ENCODE measurements at regions not wholly inside any gene's neighbourhood (a gene's known extent, or its start where the extent isn't known, plus 50 kb on each side); places are given as distances from the start of the nearest gene placed in this dataset.

- Mint-ChIP-seq H3K27me3 (peaks cover 13% of the 10 kb centered on the region), H3K4me3 (no peak overlapping the region), H3K9me3 (peaks cover 6% of the 10 kb centered on the region), H3K27ac (no peak overlapping the region), H3K4me1 (no peaks in the 10 kb centered on the region), H3K36me3 (no peaks in the 10 kb centered on the region)
- no peak for ATAC-seq (ENCODE audit: low read depth)
- no peak for DNase-seq (ENCODE audit: low spot score in 2 of 2)
Observed at GRCh38 chr1:30198451-30198760, 525.0 kb downstream of the MATN1 start.

- ATAC-seq (ENCODE audit: low read depth) (no peak), DNase-seq (ENCODE audit: low spot score in 2 of 2) (no peak)
- H3K36me3 Mint-ChIP-seq, result no peaks in the 10 kb centered on the region
- no peak overlapping the region for H3K4me3 Mint-ChIP-seq
- peaks cover 9% of the 10 kb centered on the region for H3K9me3 Mint-ChIP-seq
- no peaks in the 10 kb centered on the region for H3K4me1 Mint-ChIP-seq
- H3K27ac Mint-ChIP-seq, result no peak overlapping the region
- H3K27me3 Mint-ChIP-seq, result peaks cover 13% of the 10 kb centered on the region
Observed at GRCh38 chr1:30197639-30198450, 525.5 kb downstream of the MATN1 start.

- no peak overlapping the region for H3K27ac Mint-ChIP-seq
- ATAC-seq (ENCODE audit: low read depth) (no peak), DNase-seq (ENCODE audit: low spot score in 2 of 2) (no peak)
- H3K4me3 Mint-ChIP-seq, result no peak overlapping the region
- no peaks in the 10 kb centered on the region for H3K36me3 Mint-ChIP-seq
- peaks cover 13% of the 10 kb centered on the region for H3K27me3 Mint-ChIP-seq
- H3K4me1 Mint-ChIP-seq, result no peaks in the 10 kb centered on the region
- peaks cover 9% of the 10 kb centered on the region for H3K9me3 Mint-ChIP-seq
Observed at GRCh38 chr1:30196872-30197638, 526.3 kb downstream of the MATN1 start.

- Mint-ChIP-seq H3K4me1 (no peaks in the 10 kb centered on the region), H3K27me3 (peaks cover 13% of the 10 kb centered on the region), H3K27ac (no peak overlapping the region), H3K9me3 (peaks cover 9% of the 10 kb centered on the region), H3K4me3 (no peak overlapping the region), H3K36me3 (no peaks in the 10 kb centered on the region)
- ATAC-seq (ENCODE audit: low read depth) (no peak), DNase-seq (ENCODE audit: low spot score in 2 of 2) (no peak)
Observed at GRCh38 chr1:30196457-30196856, 526.9 kb downstream of the MATN1 start.

- ATAC-seq (ENCODE audit: low read depth) (no peak), DNase-seq (ENCODE audit: low spot score in 2 of 2) (no peak)
- Mint-ChIP-seq H3K36me3 (no peaks in the 10 kb centered on the region), H3K4me1 (no peaks in the 10 kb centered on the region), H3K9me3 (peaks cover 9% of the 10 kb centered on the region), H3K4me3 (no peak overlapping the region), H3K27me3 (peaks cover 13% of the 10 kb centered on the region), H3K27ac (no peak overlapping the region)
Observed at GRCh38 chr1:30195424-30196134, 527.8 kb downstream of the MATN1 start.

GRCh38 chr1:30194741-30195423 lies 528.5 kb downstream of the MATN1 start:
- H3K4me3 Mint-ChIP-seq, result no peak overlapping the region
- peaks cover 9% of the 10 kb centered on the region for H3K9me3 Mint-ChIP-seq
- H3K27ac Mint-ChIP-seq, result no peak overlapping the region
- H3K27me3 Mint-ChIP-seq, result peaks cover 14% of the 10 kb centered on the region
- H3K36me3 Mint-ChIP-seq, result no peaks in the 10 kb centered on the region
- no peak for DNase-seq (ENCODE audit: low spot score in 2 of 2)
- H3K4me1 Mint-ChIP-seq, result no peaks in the 10 kb centered on the region
- ATAC-seq (ENCODE audit: low read depth), result no peak

GRCh38 chr1:30194046-30194619 lies 529.3 kb downstream of the MATN1 start:
- Mint-ChIP-seq H3K4me1 (no peaks in the 10 kb centered on the region), H3K36me3 (no peaks in the 10 kb centered on the region)
- ATAC-seq (ENCODE audit: low read depth), result no peak

GRCh38 chr1:30192969-30193630 lies 530.3 kb downstream of the MATN1 start:
- Mint-ChIP-seq H3K36me3 (no peaks in the 10 kb centered on the region), H3K4me3 (no peak overlapping the region), H3K4me1 (no peaks in the 10 kb centered on the region), H3K9me3 (peaks cover 8% of the 10 kb centered on the region), H3K27me3 (peaks cover 24% of the 10 kb centered on the region), H3K27ac (no peak overlapping the region)
- ATAC-seq (ENCODE audit: low read depth) (no peak), DNase-seq (ENCODE audit: low spot score in 2 of 2) (no peak)

More at GRCh38 chr1:30194046-30194619, 529.3 kb downstream of the MATN1 start:
- H3K4me3 Mint-ChIP-seq, result no peak overlapping the region
- no peak overlapping the region for H3K27ac Mint-ChIP-seq
- peaks cover 19% of the 10 kb centered on the region for H3K27me3 Mint-ChIP-seq
- DNase-seq (ENCODE audit: low spot score in 2 of 2), result no peak
- H3K9me3 Mint-ChIP-seq, result peaks cover 9% of the 10 kb centered on the region

- Mint-ChIP-seq H3K9me3 (peaks cover 3% of the 10 kb centered on the region), H3K36me3 (no peaks in the 10 kb centered on the region), H3K27ac (no peak overlapping the region), H3K4me3 (no peak overlapping the region), H3K27me3 (peaks cover 16% of the 10 kb centered on the region), H3K4me1 (no peaks in the 10 kb centered on the region)
- ATAC-seq (ENCODE audit: low read depth), result no peak
- no peak for DNase-seq (ENCODE audit: low spot score in 2 of 2)
Observed at GRCh38 chr1:30191154-30191702, 532.2 kb downstream of the MATN1 start.

- H3K27ac Mint-ChIP-seq, result no peak overlapping the region
- DNase-seq (ENCODE audit: low spot score in 2 of 2) (no peak), ATAC-seq (ENCODE audit: low read depth) (no peak)
- H3K9me3 Mint-ChIP-seq, result peaks cover 3% of the 10 kb centered on the region
- no peak overlapping the region for H3K4me3 Mint-ChIP-seq
- no peaks in the 10 kb centered on the region for H3K4me1 Mint-ChIP-seq
- peaks cover 16% of the 10 kb centered on the region for H3K27me3 Mint-ChIP-seq
- H3K36me3 Mint-ChIP-seq, result no peaks in the 10 kb centered on the region
Observed at GRCh38 chr1:30190511-30191153, 532.8 kb downstream of the MATN1 start.

GRCh38 chr1:30189818-30190500 lies 533.4 kb downstream of the MATN1 start:
- no peak overlapping the region for H3K4me3 Mint-ChIP-seq
- no peak for ATAC-seq (ENCODE audit: low read depth)
- peaks cover 3% of the 10 kb centered on the region for H3K9me3 Mint-ChIP-seq
- no peak overlapping the region for H3K27ac Mint-ChIP-seq
- no peaks in the 10 kb centered on the region for H3K36me3 Mint-ChIP-seq
- no peak for DNase-seq (ENCODE audit: low spot score in 2 of 2)
- H3K4me1 Mint-ChIP-seq, result no peaks in the 10 kb centered on the region
- H3K27me3 Mint-ChIP-seq, result peaks cover 14% of the 10 kb centered on the region

GRCh38 chr1:30188999-30189398 lies 534.4 kb downstream of the MATN1 start:
- H3K27ac Mint-ChIP-seq, result no peak overlapping the region
- ATAC-seq (ENCODE audit: low read depth), result no peak
- peaks cover 3% of the 10 kb centered on the region for H3K9me3 Mint-ChIP-seq
- no peak for DNase-seq (ENCODE audit: low spot score in 2 of 2)
- no peak overlapping the region for H3K4me3 Mint-ChIP-seq
- peaks cover 14% of the 10 kb centered on the region for H3K27me3 Mint-ChIP-seq
- no peaks in the 10 kb centered on the region for H3K4me1 Mint-ChIP-seq
- no peaks in the 10 kb centered on the region for H3K36me3 Mint-ChIP-seq

Measured in memory B cell (primary cell).